ENCODE measurements at regions not wholly inside any gene's neighbourhood (a gene's known extent, or its start where the extent isn't known, plus 50 kb on each side); places are given as distances from the start of the nearest gene placed in this dataset.

DNA sequence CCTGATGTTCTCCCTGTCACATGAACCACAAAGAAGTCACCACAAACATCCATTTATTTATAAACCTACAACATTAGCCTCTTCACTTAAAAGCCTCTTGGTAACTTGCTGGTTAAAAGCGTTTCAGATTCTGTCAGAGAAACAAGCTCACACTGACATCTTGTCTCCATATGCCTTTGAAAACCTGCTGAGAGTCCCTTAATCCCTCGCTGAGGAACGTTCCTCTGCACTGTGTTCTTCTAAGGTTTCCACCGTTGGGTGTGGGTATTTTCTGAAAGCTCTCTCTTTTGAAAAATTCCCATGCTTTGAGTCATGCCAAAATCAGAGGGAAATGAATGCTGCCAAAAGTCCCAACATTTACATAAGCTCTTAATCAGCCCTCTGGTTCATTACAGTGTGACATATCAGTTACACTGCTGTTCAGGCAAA is 149.8 kb downstream of the CCDC34 start:
- peak; percentile 47 to 79 for DNase-seq

DNA sequence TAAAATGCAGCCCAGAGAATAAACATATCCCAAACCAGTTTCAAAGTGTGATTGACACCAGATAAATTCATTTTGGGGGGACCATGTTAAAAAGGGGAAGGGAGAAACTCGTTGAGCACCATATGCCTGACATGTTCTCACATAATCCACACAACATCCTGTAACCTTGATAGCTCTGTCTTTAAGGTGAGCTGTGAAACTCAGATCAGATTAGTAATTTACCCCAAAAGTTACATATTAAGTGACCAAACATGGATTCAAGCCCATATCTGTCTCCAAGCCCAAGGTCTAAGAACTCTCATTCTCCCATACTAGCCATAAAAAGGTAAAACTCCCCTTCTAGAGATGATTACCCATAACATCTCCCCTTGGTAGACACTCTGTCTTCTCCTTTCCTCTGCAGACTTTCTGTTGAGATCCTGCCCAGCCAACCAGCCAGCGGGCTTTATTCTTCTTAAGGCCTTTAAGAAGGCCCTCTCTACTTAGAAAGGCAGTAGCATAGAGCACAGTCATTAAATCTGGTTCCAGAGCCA is 150.7 kb downstream of the CCDC34 start:
- no peak for DNase-seq

DNA sequence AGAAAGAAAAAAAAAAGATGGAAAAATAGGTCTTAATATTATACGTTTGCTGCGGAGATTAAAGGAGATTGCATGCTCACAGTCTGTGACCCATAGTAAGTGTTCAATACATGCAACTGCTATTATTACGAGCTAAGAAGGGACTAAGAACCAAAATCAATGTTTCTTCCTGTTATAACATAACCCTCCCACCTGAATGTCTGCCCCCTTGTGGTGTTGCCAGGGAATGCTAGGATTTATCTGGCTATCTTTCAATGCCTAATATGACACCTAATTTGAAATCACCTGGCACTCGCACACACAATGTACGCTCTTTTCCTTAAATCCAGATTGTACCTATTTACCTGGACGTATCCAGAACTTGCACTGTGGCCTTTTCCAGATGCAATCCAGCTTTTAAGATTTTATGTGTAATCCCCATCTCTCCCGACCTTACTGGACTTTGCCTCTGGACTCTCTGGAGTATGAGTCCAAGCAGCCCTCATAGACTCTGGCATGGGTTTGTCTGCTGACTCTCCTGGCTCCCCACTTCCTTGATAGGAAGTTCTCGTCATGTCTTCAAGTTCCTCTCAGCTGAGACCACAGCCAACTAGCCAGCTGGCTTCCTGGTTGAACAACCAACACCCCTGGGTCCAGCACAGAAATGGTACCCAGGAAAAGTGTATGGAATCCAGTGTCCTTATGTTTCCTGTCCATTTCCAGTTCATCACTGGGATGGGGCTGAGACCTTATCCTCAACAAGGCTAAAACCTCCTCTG is 151.5 kb downstream of the CCDC34 start:
- DNase-seq = peak in 1 of 2 experiments; percentile 6

DNA sequence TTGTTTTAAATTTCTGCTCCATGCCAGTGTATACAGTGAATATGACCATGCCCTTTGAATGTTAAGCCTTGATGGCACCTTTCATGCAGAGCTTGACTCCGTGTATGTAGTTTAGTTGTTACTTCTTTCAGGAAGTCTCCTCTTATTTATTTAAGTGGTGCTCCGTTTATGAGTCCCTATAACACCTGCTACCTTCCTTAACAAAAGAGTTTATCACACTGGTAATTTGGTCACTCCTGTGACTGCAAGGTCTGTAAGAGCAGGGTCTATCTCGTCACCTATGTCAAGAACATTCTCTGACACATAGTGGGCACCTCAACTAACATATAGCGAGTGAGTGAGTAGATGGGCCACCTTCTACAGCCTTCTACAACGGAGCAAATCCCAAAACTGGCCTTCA is 152.5 kb downstream of the CCDC34 start:
- no peak for DNase-seq

DNA sequence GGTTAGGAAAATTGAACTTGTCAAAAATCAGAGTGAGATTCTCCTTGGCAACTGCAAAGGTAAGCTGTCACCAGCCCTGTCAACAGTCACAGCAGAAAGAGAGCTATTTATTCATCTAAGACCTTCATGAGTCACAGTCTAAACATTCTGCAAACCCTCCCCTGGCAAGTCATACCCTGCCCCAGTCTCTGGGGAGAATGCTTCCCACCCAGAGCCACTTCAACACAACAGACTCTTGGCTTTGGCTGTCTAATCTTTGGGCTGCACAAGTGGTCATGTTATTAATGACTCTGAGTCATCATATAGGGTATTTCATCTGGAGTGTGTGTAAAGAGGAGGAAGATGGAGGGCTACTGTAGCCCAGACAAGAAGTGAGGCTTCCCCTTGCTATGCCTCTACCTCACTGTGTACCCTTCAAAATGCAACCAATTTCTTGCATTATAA is 153.4 kb downstream of the CCDC34 start:
- DNase-seq = peak; percentile 43 to 85

DNA sequence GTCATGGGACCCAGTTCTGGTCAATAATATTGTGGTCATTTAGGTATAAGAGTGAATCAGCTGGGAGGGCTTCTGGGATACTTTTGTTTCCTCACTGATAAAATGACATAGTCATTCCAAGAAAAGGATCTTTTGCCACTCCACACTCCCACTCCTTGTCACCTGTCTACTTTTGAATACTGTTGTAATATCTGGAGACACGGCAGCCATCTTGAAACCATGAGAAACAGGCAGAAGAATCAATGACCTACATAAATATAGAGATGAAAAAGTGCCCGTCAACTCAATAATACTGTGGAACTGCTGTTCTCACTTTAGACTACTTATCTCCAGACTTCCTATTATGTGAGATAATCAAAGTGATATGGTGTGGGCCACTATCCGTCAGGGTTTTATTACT is 154.2 kb downstream of the CCDC34 start:
- no peak for DNase-seq

DNA sequence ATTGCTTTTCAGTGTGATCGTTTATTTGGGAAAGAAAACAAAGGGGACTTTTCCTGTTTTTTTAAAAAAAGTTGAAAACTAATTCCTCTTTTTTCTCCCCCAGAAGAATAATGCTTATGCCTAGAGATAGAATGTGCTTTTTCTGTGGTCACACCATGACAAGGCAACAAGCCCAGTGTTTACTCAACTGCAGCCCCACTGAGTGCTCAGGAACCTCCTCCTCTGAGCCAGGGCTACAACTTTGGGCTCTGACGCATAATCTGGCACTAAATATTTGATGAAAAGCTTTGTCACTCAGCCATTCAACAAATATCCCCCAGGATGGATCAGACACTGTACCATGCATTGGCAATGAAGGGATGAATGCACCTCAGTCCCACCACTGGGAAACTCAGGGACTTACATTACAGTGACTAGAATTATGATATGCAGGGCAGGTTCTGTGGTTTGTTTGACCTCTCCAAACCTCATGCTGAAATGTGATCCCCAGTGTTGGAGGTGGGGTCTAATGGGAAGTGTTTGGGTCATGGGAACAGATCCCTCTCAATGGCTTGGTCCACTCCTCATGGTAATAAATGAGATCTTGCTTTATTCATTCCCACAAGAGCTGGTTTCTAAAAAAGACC is 155.9 kb downstream of the CCDC34 start:
- DNase-seq = no peak

DNA sequence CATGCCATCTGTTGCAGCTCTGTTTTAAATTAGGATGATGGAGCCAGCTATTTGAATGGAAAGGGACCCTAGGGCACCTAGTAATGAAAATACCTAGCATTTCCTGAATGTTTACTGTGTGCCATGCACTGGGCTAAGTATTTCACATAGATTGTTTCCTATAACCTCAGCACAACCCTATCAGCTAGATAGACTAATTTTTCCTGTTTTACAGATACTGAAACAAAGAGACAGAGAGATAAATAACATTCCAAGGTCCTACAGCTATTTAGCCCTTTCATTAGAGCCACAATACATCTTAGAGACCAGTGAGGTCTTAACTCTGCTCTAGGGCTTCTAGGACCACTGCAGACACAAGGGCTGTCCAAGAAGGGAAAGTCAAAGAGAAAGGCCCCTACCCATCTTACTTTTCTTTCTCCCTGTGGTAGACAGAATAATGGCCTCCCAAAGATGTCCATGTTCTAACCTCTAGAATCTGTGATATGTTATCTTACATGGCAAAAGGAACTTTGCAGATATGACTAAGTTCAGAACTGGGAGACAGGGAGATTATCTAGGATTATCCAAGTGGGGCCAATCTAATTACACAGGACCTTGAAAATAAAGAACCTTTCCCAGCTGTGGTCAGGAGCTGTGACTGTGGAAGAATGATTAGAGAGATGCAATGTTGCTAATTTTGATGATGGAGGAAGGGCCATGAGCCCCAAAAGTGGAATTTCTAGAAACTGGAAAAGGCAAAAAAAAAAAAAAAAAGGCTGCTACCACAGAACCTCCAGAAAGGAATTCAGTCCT is 157.0 kb downstream of the CCDC34 start:
- peak in 1 of 2 experiments; percentile 28 for DNase-seq

DNA sequence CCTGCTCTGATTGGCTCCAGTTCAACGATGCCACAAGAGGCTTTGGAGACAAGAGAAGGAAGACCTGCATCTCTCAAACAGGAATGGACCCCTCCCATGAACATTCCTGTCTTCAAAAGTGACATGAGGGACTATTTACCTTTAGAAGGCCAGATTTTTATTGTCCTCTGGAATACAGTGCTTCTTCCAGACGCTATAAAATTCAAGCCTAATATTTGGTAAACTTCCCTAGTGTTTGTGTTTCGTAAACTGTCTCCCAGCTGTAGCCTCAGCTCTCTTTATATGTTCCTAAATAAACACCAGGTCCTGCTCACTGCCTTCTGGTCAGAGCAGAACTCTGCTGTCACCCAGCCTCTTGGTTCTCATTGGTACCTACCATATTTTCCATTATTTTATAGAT is 157.8 kb downstream of the CCDC34 start:
- no peak for DNase-seq

DNA sequence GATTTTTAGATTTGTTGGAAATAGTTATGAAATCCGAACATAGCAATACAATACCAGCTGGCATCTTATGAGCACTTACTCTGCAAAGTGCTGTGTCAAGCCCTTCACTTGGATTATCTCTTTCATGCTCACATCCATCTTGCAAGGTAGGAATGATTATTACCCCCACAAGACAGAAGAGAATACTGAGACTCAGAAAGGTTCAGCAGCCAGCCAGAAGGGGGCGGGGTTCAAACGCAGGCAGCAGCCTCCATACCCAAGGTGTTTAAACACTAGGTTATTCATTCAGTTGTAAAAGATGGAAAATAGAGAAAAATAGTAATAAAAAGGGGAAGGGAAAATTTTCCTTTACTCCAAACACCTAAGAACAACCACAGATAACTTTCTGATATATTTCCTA is 158.5 kb downstream of the CCDC34 start:
- peak; percentile 24 to 67 for DNase-seq

DNA sequence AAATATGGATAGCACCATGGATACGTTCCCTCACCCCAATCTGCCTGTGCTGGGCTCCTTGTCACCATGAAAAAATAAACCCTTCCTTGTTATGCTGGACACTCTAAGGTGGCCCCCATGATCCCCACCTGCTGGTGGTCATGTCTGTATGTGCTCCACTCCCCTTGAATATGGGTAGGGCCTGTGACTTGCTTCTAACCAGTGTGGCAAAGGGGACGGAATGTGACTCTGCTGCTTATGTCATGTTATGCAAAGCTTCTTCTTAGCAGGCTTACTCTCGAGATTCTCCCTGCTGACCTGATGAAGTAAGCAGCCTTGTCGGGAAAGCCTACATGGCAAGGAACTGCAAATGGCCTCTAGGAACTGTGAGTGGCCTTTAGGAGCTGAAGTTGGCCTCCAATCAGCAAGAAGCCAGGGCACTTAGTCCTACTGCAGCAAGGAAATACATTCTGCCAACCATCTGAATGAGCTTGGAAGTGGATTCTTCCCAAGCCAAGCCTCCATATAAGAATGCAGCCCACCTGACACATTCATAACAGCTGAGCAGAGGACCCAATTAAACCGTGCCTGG is 159.9 kb downstream of the CCDC34 start:
- no peak for DNase-seq

DNA sequence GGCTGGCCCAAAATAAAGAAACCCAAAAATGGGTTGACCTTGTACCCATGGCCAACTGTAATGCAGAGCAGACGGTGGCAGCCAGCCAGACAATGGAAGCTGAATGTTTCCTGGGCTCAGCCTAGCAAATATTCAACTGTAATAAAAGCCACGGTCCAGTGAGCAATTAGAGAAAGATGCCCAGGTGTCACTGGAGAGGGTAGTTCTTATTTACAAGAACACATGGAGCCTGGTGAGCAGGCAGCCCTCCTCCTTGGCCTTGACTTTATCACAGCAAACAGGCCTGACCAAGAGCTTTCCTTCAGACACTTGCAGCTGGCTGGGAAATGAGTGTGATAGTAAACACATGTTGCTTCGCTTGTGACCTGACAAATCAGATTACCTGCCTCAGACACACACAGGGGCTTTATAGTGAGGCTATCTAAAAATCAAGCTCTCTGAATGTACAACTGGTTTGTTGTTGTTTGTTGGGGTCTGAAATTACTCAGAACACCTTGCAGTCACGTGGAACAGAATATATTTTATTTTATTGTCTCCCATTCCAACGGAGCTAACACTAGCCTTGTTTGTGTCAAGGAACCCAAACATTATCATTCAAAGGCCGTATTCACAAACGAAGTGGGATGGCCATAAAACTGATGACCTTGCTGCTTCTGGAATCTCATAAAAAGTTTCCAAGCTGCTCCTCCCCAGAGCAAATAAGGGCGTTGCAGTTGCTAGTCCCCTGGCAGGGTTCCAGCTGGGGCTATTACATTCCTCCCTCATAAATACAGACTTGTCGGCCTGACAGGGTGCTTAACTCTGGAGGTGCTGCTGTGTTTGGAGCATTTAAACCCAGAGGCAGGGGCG is 161.1 kb downstream of the BBOX1 start:
- peak; percentile 74 to 90 for DNase-seq

DNA sequence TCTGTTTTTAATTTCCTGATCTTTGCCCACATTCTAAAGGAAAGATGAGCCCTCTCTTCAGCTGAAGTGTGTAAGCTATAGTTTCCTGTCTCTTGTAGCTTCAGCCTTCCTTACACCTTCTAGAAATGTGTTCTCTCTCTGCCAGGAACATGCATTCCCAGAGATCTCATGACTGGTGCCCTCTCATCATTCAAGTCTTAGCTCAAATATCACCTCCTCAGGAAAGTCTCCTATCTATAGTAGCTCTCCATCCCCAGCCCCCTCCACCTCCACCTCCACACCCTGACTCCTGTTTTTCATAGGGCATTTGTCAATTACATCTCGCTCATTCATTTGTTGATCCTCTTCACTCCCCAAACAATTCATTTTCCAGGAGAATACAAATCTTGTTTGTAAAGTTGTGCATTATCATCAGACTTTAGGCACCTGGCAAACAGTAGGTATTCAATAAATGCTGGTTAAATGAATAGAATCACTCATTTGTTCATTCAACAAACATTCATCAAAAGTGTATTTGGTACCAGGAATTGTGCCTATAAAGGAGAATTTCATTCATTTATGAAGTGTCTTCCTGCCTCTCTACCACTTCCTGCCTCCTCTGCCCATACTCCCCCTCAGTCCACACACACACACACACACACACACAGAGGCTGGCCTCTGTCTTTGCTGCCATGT is 160.3 kb downstream of the BBOX1 start:
- DNase-seq = no peak

DNA sequence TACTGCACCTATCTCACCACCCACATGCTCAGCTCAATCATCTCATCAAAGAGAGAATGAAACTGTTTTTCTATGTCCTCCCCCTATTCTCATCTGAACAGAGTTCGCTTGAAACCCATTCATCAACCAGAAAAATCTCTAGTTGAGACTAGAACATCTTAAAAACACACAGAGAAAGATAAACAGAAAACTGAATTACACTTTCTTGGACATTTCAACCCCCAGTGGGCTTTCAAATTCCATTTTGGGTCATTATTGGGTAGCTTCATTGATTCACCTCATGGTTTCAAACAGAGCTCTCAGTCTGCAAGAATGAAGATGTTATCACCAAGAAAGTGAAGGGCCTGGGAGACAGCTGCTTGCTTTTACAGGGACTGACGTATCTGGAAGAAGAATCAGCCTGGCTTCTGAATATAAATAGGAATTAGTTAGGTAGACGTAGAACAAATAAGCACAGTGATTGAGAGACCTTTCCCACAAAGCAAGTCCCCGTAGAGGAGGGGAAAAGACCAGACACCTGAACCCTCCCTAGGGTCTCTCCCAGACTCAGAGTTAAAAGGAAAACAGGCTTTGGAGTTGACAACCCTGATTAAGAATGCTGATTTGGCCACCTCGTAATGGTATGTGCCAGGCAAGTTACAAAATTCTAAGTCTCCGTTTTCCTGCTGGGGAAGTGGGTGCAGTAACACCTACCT is 155.7 kb downstream of the BBOX1 start:
- no peak for DNase-seq

DNA sequence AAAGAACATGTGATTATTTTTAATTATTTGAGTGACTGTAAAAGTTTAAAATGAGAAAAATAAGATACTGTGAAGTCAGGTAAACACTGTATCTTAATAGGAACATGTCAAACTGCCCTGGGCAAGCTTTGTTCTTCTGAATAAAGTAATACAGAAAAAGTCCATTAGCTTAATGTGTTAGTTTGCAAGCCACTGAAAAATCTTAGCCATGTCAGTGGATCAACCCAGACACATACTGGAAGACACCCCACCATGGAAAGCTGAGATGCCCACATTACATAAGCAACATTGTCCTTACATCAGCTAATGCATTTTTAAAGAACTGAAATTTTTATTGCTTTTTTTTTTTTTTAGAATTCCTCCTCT is 155.2 kb downstream of the BBOX1 start:
- no peak for DNase-seq

DNA sequence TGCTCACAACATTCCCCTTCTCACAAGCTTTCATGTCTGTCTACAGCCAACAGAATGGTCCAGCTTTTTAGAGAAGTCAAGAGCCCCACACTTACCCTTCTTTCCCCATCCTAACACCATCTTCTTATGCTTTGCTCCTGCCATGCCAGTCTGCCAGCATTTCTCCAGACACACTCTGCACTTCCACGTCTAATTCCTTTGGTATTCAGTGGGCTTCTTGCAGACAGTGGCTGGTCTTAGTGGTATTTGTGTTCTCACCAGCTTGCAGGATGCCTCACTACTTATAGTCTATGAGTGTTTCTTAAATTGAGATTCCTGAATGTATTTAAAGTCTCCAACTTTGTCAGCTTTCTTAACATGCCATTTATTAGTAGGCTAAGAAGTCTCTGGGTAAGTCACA is 154.4 kb downstream of the BBOX1 start:
- no peak for DNase-seq

DNA sequence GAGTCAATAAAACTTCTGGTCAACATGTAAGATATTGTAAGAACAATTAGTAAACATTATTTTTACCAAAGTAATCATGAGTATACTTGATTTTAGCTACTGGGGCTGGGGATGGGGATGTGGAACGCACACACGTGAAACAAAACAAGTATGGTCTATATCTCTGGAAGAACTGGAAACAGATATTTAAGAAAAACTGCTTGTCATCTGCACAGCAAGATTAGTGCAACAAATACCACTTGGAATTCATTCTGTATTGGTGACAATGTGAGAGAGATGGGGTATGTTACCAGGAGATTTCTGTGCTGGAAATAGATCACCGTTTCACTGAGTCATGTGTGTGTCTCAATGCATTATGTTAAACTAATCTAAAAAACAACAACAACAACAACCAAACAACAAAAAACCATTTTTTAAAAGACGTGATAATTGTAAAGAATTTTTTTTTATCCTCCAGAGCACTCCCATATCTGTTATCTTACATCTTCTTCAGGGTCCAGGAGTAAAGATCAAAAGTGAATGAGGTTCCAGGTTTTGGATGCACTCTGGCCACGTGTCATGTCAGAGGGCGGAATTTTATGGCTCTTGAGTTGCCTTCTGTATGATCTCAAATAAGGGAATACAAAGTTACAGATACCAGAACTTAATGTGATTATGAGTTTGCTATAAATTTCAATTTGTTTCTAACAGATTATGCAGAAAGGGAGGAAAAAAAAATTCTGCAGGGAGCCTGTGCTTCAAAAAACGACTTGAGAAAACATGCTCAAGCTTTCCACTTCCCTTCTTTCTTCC is 153.0 kb downstream of the BBOX1 start:
- DNase-seq = no peak

DNA sequence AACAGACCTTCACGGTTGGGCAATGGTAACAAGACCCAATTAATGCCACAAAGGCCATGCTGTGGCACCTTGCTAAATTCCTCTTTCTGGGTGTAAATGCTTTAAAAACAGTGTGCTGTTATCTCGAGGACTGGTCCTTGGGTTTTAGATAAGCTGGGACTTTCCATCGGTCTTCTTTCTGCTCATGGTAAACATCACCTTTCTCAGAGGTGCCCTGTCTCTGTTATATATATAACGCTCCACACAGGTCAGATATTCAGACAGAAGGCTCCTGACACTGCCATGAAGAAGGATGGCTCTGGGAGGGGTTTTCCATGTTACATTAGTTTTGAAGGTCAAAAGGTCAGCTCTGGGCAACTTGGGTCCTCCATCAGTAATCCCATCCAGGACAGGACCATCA is 151.6 kb downstream of the BBOX1 start:
- no peak for DNase-seq

DNA sequence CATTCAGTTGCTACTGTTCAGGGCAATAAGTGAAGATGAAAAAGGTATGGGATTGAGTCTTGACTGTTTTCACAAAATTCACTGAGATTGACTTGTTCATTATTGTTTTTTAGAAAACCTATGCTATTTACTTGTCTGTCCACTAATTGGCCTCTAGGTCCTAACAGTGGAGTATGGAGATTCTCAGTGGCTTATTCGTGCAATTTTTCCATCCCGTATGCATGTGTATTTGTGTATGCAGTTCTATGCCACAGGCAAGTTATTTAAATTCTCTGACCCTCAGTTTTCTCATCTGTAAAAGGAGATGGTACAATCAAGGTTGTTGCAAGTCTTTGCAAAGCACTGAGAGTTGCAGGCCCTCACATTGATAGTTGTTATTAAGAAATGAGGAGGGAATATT is 151.0 kb downstream of the BBOX1 start:
- no peak for DNase-seq

DNA sequence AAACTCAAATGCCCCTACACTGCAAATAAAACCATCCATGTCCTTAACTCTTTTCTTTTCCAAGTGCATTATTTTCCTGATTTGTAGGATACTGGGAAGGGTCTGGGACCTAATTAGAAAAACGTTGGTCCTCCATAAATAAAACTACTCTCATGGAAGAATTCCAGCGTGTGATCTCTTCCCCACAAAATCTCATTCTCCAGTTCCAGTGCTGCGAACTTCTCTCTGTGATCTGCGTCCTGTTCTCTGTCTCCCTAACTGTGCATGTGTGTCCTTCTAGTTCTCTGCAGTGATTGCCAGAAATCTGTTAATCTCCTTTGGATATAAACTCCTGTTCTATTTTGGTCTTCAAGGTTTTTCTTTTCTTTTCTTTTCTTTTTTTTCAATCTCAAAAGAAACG is 148.1 kb downstream of the BBOX1 start:
- DNase-seq = no peak
